CMK (cell line): ENCODE measurements at regions not wholly inside any gene's neighbourhood (a gene's known extent, or its start where the extent isn't known, plus 50 kb on each side); places are given as distances from the start of the nearest gene placed in this dataset.

Experiments
- DNase-seq: peaks from one replicate; pipeline ENCODE4 v3.0.0-alpha.2; 2010; ENCODE audit warnings: low read depth

DNA sequence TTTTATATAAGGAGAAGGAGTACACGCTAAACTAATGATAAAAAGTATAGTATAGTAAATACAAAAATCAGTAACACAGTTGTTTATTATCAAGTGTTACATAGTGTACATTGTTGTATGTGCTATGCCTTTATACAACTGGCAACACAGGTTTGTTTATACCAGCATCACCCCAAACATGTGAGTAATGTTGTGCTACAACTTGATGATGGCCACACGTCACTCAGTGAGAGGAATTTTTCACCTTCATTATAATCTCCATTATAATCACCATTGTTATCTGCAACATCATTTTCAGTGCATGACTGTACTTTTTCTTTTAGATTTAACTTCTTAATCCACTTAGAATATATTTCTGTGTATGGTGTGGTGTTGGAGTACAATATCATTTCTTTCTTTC lies 204.0 kb upstream of the CTNNB1 start:
- no peak for DNase-seq

DNA sequence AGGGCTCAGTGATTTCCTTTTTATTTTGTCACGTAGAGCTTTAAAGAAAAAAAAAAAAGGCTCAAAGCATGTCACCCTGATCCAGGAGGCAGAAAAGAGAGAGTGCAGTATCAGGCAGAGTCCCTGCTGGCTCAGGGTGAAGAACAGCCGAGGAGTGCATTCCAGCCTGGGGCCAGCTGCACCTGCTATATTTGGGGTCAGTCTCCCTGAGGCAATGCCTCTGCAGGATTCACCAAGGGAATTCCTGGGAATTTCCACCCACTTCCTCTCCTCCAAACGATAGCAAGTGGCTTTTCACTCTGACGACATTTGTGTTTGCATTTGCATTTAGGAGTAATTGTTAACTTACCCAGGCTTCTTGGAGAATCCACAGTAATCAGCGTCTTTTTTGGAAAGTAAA lies 202.9 kb upstream of the CTNNB1 start:
- DNase-seq, result no peak

DNA sequence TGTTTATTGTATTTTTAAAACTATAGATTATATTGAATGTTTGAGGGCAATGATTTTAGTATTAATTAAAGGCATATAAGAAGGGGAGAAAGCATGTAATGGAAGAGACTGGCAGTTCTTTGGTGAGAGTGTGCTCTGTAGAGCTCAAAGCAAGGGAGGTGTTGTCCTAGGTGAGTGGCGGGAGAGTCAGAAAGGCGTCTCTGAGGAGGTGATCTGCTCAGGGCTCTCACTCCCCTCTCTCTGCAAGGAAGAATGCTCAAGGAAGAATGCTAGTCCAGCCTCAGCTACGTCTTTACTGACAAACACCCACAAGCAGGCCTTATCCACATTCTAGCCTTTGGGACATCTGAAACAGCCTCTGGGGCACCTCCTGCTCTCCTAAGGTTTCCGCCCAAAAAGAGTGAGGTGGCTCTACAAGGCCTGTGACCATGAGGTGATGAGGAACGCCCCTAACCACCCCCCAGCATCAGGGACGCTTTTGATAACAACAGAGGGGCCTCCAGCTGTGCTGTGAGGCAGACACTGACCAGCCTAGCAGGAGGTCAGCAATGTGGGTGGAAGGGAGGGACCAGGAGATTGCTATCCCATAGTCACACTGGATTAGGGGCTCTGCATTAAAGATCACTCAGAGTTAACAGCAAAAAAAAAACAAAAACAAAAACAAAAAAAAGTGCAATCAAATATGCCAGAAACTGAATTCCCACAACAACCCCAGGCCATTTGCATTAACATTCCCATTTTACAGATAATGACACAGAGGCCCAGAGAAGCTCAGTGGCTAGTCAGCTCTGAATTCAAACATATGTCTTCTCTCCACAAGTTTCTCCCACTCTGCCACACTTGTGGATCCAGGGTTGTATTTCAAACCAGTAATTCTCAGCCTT lies 202.2 kb upstream of the CTNNB1 start:
- DNase-seq, result no peak

DNA sequence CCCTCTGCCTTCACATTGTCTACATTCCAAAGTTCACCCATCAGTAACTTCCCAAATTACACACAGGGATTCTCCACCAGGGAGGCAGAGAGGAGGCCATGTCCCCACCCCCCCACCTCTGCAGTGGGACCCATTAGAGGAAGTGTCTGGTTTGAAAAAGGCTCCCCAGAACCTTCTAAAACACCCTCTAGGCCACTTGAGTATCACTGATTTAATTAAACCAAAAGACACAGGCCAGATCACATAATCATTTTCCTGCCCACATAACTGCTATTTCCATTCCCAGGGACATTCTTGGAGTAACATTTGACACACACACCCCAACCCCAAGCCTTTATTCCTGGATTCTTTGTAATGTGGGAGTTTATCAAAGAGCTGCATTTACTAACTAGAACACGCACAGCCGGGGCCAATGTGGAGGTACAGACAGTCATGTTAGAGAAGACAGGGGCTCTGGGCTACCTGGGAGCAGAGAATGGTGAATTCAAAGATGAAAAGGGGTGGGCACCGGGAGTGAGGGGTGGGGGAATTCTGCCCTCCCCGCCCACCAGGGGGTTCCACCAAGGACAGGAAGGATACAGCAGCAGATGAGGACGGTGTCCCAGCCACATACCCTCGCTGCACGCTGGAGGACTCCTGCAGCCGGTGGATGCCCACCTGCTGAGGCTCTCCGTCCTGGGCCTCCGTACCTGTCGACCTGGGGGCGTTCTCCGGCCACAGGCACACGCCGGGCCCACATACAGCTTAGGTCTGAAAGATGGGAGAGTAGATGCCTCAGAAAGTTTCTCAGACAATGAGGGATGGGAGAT lies 201.4 kb upstream of the CTNNB1 start:
- no peak for DNase-seq

DNA sequence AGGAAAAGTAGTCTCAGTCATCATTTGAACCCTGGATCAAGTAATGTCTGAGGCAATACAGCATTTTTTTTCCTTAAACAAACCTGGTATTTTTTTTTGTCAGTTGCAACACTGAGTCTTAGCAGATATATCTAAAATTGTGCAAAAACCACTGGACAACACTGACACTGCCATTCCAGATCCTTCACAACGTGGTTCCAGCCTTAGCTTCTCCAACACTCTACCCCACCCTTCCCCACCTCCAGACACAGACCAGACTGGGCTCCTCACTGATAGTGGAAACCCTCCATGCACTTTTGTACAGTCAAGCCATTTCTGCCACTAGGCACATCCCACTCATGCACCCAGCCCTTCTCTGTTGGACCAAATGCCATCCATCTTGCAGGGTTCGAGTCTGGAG lies 199.6 kb upstream of the CTNNB1 start:
- DNase-seq, result no peak

DNA sequence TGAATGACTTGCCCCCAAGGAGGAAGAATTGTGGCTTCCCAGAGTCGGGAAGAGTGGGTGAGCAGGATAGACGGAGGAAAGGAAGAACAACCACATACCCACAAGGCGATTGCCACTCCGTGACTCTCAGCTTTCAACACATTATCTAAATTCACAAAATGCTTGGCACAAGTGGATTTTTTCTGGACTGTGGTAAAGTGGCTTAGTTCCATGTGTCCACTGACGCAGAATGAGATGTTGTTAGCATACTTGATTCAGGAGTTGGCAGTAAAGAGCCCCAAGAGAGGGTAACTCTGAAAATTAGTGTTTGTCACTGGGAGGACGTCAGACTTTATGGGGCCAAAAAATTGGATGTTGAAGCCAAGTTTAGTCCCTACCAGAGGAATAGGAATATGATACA lies 198.8 kb upstream of the CTNNB1 start:
- DNase-seq, result no peak

DNA sequence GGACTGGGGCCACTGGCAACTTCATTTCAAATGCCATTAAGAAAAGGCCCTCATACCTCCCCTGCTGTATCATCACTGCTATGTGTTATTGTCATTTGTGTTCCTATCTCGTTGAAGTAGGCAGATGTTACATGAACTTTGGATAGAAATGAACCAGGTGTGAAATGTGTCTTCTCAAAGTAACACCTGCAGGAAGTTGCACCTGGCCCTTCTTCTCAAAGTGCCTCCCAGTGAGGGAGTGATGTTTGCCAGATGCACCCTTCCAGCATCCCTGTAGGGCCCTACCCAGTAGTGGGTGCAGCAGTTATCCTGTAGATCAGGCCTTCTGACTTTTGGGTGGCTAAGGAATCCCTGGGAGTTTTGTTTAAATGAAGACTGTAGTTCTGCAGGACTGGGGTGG lies 197.7 kb upstream of the CTNNB1 start:
- DNase-seq, result no peak

DNA sequence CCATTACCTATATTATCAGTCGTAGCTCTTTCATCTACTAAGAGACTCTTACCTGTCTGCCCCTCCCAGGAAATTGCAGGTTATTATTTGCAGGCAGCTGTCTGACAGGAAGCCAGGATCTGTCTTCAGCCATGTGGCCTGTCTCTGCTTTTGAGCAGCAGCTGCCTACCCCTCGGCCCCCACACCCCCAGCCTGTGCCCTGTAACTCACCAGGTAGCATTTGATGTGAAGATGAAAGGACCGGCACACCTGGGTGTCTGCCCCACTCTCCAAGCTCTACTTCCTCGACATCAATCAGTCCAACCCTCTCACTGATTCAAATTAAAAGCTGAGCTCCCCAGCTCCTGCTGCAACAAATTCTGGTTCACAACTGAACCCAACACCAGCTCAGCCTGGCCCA lies 197.2 kb upstream of the CTNNB1 start:
- no peak for DNase-seq

DNA sequence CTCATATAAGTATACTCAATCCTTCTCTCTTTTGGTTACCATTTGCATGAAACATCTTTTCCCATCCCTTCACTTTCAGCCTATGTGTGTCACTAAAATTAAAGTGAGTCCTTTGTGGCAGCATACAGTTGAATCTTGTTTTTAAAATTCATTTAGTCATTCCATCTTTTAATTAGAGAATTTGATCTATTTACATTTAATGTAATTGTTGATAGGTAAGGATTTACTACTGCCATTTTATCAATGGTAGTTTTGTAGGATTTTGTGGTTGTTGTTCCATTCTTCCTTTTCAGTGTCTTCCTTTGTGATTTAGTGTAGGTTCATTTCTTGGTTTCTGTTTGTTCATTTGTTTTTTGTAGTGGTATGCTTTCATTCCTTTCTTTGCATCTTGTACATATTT lies 191.9 kb upstream of the CTNNB1 start:
- DNase-seq, result no peak

DNA sequence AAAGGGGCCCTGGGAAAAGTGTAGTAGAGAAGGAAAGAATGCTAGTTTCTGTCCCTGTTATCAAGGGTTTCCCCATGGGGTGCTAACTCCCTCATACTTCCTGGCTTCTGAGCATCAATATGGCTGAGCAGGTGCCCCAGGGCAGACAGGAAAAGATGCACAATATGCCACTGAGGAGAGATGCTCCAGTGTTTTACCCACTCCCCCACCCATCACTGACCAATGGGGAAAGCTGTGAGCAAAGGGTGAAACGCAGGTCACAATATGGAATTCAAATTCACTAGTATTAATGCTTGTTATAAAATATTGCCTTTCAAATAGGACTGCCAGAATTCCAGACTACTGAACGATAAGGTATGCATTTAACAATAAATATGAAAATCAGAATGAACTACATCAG lies 187.5 kb upstream of the CTNNB1 start:
- DNase-seq, result no peak

DNA sequence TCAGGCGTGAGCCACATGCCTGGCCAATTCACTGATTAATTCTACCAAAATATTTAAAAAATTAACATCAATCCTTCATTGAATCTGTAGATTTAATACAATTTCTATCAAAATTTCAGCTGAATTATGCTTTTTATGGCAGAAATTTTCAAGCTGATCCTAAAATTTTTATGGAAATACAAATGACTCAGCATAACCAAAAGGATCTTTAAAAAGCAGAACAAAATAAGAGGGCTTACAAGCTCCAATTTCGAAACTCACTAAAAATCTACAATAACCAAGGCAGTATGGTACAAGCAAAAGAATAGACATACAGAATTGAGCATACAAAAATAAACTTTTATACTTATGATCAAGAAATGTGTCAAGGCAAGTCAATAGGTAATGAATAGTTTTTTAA lies 180.4 kb upstream of the CTNNB1 start:
- no peak for DNase-seq

DNA sequence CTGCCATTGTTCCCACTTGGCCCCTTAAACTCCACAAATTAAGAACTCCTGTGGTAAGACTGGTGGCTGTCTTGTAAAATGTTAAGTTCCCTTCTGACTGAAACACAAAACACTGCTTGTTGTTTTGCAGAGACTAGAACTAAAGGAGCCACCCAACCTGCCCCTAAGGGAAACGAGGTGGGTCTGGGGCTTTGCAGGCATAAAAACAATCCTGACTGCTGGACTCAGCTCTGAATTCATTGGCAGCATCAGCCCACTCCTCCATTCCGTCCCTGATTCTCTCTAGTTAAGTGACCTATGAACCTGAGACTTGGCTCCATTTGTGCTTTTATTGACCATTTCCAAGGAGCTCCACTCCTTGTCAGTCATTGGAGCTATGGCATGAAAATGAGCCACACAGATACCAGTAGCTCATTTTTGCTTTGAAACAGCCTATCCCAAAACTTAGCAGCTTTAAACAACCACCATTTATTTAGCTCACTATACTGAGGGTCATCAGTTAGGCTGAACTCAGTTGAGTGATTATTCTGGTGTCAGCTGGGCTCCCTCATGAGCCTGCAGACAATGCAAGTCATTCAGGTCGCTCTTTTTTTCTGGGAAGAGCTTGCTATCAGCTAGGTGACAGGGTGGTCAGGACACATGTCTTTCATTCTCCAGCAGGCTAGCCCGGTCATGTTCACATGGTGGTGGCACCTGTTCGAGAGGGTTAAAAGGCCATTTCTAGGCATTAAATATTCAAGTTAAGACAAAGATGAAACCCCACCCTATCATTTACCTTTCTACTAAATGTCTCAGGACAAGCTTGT lies 175.1 kb upstream of the CTNNB1 start:
- DNase-seq, result no peak

DNA sequence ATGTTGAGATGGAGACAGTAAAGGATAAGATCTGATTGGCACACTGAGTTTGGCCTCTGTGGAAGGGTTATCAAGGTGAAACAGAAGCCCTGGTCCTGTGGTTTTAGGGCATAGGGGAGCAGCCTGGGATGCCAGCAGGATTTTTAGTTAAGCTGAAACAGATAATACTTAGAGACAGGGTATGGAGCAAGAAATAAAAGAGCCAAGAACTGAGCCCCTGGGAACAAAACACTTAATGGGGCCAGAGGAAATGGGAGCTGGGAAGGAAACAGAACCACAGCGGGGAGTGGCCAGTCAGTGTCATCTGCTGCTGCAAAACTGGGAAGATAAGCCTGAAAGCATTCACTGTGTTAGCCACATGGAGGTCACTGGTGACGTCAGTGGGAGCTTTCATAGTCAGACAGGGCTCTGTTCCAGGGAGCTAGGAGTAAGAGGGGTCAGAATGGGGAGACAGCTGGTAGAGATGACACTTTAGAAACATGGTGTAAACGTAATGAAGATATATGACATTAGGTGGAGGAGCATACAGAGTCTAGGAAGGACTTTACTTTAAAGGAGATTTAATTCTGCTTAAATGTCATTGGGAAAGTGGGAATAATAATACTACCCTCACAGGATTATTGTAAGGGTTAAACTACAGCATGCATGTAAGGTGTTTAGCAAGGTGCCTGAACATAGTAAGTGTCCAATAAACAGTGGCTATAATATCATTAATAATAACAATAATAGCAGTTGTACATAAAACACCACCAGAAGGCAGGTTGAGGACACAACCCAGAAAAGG lies 172.7 kb upstream of the CTNNB1 start:
- peak; percentile 44 for DNase-seq

DNA sequence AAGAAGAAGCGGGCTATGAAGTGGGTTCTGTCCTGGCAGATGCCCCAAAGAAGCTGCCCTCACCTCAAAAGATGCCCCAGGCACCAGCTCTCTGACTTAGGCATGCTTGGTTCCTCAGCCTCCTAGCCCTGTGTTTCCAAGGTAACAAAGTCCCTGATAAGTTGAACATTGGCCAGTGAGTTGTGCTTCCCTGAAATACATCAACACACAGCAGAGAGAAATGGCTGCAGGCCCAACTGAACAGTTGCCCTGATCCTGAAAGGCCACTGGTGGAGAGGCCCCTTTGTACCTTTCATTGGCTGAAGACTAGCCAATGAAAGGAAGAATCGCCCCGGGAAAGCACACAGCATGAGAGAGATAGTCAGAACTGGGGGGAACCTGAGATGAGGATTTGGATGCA lies 169.9 kb upstream of the CTNNB1 start:
- no peak for DNase-seq

DNA sequence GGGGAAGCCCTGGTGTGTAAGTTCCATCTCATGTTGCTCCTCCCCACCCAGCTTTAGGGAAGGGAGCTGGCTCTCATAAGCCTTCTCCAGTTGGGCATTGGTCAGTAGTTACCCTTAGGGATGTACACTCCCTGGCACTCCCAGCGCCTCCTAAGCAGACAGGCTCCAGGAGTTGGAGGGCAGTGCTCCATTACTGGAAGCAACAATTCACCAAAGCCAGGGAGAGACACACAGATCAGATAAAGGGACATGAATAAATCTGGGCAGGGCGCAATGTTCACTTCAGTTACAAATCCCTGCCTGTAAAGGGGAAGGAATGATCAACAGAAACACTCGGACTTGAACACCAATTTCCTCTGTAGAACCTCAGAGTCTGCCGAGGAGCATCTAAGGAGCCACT lies 169.1 kb upstream of the CTNNB1 start:
- no peak for DNase-seq

DNA sequence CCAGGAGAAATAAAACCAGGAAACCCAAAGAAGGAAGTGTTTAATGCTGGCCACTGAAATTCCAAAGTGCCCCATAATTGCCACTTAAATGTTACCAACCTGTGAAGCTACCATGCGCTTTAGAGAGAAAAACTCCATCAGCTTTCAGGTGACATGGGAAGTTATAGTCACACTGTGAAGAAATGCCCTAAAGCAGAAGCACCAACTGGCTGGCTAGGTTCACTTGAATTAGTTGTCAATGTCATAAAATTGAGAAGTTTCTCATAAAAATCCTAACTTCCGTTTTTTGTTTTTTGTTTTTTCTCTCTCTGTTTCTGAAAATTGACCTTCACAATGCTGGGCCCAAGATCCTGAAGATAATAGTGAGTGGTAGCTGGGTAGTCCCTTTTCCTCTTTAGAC lies 167.9 kb upstream of the CTNNB1 start:
- DNase-seq, result no peak

DNA sequence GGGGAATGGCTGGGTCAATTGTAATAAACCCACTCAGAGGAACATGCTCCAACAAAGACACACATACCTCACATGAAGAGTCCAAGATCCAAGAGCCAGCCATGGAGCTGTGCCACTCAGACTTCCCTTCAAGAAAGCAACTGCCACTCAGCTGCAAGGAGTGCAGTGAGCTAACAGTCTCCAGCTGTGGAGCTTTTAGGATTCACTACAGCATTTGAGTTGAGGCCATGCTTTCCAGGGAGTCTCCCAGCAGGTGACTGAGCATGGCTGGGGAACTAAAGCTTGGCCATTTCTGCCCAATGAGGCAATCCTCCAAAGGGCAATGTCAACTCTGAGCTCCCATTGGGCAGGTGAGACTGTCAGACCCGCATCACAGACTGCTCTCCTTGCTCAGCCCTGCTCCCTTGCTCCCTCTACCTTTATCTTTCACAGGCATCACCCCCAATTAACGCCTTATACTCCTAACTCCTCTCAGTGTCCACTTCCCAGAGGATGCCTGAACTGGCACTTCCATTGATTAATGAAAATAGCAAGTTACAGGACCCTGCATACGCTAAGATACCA lies 165.3 kb upstream of the CTNNB1 start:
- no peak for DNase-seq

DNA sequence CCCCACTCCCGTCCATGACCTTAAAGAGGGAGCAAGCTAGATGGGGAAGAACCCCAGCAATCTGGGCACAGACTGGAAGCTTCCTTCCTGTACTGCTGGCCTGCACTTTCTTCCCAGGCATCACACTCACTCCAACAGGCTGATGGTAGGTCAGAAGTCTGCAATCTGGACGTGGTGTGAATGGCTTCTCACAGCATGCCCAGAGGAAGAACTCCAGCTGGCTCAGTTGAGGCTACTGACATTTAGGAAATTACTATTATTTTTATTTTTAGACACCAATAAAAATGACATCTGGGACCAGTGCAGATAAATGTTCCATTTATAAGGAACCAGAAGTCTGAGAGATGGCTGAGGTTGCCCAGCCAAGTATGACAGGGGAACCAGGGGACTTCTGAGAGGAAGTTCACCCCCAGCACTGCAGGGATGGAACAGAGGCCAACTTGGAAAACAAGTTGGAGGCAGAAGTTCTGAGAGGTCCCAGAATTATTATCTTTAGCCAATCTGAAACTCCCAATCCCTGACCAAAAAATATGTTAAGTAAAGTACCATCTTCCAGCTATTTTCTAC lies 163.8 kb upstream of the CTNNB1 start:
- no peak for DNase-seq

DNA sequence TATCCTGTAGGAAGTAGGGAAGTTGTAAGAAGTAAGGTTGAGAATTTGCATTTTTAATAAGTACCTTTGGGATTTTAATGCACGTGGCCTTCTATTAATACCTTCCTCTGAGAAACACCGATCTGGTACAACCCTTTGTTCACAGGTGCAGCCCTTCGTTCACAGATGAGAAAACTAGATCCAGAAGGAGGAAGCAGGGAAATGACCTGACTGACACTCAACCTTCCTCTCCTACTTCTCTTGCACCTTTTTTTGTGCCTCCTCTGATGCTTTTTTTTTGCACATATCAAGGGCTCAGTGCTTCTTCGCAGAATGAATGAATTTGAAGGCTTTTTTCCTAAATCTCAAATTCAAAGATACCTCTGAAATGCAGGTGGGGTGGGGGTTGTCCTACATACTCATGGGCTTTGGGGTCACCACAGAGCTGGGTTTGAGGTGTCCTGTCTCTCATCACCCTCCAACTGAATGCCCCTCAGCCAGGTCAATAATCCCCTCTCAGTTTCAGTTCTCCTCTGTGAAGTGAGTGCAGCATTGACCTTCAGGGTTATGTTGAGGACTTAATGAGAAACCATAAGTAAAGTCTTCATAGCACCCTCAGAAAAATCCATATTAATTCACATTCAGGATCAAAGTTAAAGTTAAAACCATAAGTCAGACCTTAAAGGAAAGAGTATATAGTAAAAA lies 161.5 kb upstream of the CTNNB1 start:
- no peak for DNase-seq

DNA sequence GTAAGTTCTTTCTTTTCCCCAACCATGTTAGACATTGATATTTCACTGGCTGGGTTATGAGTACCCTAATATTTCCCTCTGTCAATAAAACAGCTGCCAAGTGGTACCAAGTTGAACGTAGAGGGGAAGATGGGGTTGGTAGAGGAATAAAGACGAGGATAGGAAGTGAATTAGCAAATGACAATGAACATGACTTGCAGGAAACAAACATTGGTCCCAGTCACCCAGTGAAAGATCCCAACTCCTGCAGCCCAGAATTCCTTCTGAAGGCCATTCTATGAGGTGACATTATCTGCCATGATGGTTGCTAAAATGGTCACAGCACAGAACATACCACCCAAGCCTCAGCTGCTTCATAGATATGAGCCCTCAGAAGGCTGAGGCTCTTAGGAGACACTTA lies 159.0 kb upstream of the CTNNB1 start:
- DNase-seq, result no peak

DNA sequence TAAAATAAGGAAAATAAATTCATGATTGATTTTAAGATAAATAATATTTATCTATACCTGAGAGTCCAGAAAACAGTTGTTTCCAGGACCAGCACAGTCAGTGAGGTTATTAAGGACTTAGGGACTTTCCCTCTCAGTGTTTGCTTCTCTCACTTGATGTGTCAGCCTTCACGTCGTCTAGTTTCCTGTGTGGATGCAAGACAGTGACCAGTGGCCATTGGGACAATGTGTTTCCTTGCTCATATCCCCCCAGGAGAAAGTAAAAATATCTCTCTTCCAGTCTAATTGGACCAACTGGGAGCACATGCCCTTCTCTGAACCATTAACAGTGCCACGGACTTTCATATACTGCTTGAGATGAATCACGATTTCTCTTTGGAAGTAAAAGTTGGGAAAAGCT lies 157.8 kb upstream of the CTNNB1 start:
- DNase-seq, result no peak
